Stimulated activated CD4-positive, alpha-beta T cell treated with anti-CD3 and anti-CD28 coated beads, Interleukin-4, amount 100 ng/mL, for 4 hours (primary cell): ENCODE measurements at regions not wholly inside any gene's neighbourhood (a gene's known extent, or its start where the extent isn't known, plus 50 kb on each side); places are given as distances from the start of the nearest gene placed in this dataset.

Experiments
- DNase-seq, 2 experiments: peaks; one replicate each; pipeline ENCODE4 v3.0.0-alpha.2; 2020

DNA sequence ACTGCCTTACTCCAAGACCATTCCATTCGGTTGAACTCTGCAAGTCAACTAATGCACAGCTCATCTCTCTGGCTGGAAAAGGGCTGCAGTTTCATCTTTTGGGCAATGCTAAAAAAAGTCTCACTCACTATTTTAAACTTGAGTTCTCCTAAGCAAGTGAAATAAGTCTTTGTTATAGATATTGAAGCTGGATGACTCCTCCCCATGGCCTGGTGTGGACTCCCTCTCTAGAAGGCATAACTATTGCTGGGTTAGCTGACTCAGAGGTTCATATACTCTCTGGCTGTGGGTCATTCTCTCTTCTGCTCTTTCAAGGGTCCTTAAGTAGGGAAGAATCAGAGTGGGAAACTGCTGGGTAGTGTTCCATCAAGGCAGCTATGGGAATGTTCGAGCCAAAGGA, 88.0 kb downstream of the XCL2 start:
- no peak for DNase-seq

GRCh38 chr1:168454211-168454815, 89.5 kb downstream of the XCL2 start:
- DNase-seq = no peak

DNA sequence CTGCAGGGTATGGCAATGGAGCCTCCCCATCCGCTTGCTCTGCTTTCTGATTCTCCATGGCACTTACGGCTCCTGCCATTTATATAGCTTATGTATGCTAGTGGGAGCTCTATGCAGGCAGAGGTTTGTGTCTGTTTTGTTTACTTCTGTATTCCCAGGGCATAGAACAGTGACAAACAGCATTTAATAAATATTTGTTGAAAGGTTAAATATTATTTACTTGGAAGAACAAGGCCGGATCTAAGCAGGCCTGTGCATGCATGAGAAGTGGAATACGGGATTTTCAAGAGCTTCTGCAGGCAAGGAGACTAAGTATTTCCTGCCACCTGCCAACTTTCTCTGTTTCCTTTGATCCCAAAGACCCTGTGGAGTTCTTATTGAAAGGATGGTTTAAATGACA, 90.7 kb downstream of the XCL2 start:
- no peak for DNase-seq

DNA sequence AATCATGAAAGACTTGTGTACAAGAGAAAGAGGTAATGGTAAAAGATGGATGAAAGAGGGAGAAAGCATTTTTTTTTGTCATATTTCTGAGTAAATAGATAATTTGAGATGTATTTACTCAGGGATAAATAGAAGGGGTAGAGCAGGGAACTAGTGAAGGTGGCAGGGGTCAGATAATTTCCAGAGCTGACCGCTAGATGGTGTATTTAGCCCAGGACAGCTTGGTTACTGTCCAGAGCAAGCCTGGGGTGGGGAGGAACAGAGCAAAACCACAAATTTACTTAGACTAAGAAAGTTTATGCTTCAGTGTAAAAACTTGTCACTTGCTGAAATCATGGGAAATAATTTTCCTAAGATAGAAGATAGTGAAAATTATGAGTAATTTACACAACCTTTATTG, 91.5 kb downstream of the XCL2 start:
- DNase-seq = no peak

- DNase-seq = no peak
Measured at GRCh38 chr1:168447871-168448270, 95.9 kb downstream of the XCL2 start.

- DNase-seq = no peak
Measured at GRCh38 chr1:168446081-168446480, 97.7 kb downstream of the XCL2 start.

GRCh38 chr1:168443899-168444298, 99.9 kb downstream of the XCL2 start:
- peak in 1 of 2 experiments; percentile 2 for DNase-seq

DNA sequence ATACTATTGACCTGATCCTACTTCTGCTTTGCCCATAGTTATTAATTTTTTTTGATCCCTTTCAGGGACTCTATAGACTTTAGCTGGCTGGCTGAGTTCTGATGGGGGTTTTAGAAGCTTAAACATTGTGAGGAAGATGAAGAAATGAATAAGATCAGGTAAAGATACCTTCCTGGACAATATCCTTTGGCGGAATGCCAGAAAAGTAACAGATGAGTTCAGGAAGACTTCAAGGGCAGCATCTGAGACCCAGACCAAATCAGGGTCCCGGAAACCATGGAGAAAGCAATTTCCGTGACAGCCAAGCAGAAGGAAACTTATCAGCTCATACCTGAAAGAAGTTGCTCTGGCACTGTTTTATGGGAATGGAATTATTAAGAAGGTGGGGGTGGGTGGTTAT, 100.4 kb downstream of the XCL2 start:
- no peak for DNase-seq

DNA sequence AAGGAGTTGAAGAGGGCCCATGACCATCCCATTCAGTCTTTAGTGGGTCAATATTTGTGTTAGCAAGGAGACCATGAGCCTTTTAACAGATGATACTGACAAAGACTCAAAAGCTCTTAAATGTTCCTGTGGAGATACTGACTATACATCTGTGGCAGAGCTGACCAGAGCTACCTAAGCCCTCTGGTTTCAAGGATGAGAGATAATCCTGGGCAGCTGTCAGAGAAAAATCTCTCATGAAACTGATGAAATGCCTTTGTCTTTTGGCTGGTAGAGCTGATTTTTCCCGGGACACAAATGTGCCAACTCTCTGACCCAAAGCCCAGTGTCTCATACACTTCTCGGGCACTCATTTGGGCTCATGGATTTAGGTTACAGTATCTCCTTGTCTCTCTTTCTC, 100.9 kb downstream of the XCL2 start:
- no peak for DNase-seq

GRCh38 chr1:168441745-168442144, 102.1 kb downstream of the XCL2 start:
- DNase-seq = no peak

DNA sequence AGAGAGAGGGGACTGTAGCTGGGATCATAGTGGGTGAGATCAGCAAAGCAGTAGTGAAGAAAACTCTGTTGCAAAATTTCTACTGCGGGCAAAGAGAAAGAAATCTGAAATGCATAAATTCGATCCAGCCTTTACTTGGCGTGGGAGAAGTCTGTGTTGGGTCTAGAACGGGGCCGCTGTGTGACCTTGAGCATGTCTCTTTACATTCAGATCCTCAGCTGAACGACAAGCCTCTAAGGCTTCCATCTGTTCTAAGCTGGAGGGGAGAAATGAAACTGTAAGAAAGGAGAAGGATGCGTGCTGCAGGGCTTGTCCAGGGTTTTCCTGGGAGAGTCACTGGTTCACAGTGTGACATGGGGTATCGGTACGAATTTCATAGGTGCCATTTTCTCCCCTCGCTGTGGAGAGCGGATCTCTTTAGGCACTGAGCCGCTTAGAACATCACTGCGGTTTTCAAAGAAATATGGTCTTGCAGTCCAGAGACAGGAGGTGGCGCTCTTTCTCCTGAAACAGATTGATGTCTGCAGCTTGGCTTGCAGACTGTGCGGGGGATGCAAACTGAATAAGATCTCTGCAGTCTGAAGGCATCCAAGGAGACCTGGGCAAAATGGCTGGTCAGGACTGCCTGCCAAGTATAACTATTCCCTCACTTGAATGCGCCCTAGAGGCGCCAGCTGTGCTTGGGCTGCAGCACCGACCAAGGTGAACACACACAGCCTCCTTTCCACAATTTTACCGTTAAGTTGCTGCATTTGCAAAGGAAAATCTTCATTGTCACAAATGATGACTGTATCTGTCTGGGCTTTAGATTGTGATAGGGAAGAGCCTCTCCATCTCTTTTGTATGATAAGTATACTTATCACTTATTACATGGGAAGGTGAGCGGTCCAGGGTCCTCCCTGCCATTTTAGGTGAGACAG, 104.1 kb downstream of the XCL2 start:
- peak; percentile 57 to 77 for DNase-seq

DNA sequence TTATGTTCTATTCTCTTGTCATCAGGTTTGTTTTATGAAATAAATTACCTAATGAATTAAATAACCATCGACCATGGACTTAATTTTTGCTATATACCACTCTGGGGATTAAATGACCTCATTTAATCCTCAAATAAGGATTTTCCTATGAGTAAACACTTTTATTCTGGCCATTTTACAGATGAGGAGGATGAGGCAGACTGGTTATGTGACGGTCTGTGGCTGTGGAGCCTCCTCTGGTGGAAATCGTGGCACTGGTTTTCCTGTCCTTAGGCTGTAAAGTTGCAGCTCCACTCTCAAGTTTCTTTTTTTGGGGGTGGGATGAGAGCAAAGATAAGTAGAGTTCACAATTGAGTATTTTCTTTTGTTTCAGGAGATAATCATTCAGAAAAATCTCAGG, 105.2 kb downstream of the XCL2 start:
- no peak for DNase-seq

- DNase-seq = no peak
Measured at GRCh38 chr1:168437821-168438220, 106.0 kb downstream of the XCL2 start.

DNA sequence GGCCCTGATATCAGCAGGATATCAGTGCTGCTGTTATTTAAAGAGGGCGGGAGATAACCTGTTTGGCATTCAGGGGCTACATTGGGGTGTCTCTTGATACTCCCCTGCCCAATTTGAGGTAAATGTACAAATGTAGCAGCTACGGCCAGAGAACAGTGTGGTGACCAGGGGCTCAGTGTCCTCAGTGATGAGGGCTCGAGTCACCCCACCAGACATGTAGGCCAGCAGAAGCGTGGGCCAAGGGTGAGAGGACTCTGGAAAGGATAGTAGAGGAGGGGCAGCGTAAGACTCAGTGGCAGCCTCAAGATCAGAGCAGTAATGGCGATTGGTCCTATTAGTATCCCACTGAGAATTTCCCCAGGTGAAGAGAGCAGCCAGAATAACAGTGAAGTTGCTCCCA, 108.4 kb downstream of the XCL2 start:
- DNase-seq = no peak

DNA sequence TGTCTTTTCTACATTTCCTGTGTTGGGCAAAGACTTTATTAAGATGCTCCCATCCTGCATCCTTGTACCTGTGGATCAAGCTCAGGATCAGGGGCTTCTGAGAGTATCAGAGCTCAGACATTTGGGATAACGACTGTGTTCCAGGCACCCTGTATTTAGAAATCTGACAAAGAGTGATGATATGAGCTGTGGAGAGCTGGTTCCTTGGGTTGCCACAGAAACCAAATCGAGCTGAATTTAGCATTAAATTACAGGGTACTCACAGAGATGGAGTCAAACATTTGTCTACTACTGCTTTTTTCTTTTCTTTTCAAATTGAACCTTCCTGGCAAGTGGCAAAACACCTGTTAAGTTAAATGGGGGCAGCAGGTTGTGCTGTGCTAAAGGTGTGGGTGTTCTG, 110.6 kb downstream of the XCL2 start:
- no peak for DNase-seq

DNA sequence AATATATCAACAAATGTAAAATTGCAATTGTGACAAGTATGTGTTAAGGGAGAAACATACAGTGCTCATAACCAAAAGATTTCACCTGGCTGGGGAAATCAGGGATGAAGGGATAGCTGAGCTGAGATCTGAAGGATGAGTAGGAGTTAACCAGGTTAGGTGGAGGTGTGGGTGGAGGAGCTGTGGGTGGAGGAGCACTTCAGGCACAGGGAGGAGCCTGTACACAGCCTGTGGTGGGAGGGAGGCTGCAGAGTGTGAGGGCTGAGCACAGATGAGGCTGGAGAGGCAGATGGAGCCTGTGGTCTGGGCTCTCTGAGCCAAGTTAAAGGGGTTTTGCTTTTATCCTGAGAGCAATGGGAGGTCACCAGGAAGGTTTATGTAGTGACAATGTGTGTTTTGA, 111.9 kb downstream of the XCL2 start:
- no peak for DNase-seq

DNA sequence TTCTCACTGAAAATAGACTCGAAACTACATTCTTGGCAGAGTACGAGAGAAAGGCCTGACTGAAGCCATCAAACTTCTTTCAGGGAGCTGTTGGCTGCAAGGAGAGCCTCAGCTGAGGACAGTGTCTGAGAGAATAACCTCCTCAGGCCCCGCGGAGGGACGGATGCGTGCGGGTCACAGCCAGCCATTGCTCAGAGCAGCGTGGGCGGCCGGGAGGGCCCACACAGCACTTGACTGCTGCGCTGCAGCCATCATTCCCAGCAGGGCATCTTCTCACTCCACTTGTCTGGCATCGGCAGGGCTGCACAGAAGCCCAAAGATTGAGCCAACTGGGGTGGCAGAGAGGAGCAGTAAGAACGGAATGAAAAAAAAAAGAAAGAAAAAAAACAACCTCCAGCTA, 113.5 kb downstream of the XCL2 start:
- no peak for DNase-seq

GRCh38 chr1:168428063-168428731, 115.6 kb downstream of the XCL2 start:
- DNase-seq = no peak

- no peak for DNase-seq
Measured at GRCh38 chr1:168427051-168427450, 116.7 kb downstream of the XCL2 start.

DNA sequence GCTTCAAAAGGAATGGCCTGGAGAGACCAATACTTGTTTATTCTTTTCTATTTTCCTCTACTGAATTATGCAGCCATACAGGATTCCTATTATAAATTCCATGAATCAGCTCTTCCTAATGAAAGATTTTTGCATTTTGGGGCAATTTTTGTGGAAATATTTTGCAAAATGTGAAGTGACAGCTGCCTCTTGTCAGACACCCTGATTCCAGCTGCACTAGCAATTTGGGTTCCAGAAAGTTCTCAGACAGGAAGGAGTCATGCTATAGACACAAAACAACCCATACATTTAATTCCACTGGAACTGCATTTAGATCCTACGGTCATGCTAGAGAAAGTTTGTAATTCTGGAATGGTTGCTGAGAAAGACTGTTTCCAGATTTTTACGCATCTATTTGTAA, 119.5 kb downstream of the XCL2 start:
- no peak for DNase-seq

DNA sequence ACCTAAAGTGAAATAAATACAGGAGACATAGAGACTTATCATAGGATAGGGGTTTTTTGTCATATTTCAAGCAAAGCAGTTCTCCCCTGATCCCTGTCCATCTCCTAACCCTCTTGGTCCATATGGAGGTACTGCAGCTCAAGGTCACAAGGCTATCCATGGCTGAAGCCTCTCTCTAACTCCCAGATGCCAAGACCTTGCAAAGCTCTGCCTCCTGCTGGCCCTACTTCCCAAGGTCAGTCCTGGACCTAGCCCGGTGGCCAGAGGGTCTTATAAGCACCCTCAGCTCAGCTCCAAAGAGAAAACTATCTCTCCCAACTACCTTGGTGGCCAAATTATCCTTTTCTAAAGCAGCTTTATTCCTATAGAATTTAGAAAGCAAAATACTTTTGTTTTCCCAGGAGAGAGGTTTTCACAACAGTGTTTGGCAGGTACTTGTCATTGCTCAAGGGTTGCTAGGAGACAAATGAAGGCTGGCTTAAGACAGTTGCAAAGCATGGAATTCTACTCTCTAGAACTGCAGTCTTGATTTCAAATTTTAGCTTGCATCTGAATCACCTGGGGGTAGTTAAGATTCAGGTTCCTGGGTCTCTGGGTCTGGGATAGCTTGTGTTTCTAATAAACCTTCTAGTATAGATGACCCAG, 121.5 kb downstream of the XCL2 start:
- DNase-seq = no peak

DNA sequence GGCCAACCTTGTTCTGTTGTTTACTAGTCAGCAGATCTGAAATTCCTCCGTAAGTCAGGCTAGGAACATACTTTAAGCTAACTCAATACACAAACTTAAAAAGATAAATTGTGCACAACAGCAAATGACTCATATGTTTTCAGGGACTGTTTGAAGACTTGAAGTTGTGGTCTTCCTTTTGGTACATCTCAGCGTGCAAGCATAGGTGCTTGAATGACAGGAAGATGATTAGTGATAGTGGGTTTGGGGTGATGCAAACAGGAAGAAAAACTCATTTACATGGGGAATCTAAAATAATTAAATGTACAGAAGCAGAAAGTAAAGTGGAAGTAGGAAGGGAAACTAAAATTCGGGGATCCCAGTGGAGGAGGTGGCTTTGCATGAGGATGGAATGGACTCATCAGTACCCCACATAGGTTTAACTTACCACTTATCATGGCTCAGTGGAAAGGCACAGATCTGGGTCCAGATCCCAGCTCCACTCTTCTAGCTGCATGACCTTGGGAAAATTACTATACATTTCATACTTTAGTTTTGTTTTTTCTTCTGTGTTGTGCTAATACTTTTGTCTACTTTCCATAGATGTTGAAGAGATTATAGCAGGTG, 122.3 kb downstream of the XCL2 start:
- DNase-seq = peak in 1 of 2 experiments; percentile 22

DNA sequence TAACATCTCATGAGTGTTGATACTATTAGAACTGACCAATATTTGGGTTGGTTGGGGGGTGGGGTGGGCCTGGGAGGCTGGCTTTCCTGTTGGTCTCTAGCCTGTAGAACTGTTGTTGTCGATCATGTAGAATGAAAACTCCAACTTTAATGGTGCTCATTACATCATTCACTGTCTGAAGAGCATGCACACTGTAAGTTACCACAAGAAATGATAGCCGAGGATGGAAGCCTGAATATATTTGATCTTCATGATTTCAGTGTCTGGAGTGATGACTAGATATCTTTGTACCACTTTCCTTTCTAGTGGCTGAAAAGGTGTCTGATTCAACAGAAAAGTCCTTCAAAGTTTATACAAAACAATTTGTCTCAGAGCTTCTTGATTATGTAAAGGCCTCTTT, 123.6 kb downstream of the XCL2 start:
- DNase-seq = no peak
